ENCODE measurements at regions not wholly inside any gene's neighbourhood (a gene's known extent, or its start where the extent isn't known, plus 50 kb on each side); places are given as distances from the start of the nearest gene placed in this dataset.

- Mint-ChIP-seq H3K9me3 (no peaks in the 10 kb centered on the region), H3K4me3 (no peak overlapping the region), H3K27ac (peak overlapping the region; percentile 81), H3K36me3 (no peaks in the 10 kb centered on the region), H3K27me3 (ENCODE audit: low read depth) (peaks cover 39% of the 10 kb centered on the region), H3K4me1 (peaks cover 56% of the 10 kb centered on the region)
- no peak for TF ChIP-seq CTCF (IDR thresholded peaks at IDR 0.05; ENCODE audit: unreplicated experiment)
- no peak for DNase-seq (ENCODE audit: low spot score in 2 of 2, unreplicated experiment in 2 of 2)
These were observed 555.9 kb downstream of the MIAT start for GRCh38 chr22:27213294-27213693.

DNA sequence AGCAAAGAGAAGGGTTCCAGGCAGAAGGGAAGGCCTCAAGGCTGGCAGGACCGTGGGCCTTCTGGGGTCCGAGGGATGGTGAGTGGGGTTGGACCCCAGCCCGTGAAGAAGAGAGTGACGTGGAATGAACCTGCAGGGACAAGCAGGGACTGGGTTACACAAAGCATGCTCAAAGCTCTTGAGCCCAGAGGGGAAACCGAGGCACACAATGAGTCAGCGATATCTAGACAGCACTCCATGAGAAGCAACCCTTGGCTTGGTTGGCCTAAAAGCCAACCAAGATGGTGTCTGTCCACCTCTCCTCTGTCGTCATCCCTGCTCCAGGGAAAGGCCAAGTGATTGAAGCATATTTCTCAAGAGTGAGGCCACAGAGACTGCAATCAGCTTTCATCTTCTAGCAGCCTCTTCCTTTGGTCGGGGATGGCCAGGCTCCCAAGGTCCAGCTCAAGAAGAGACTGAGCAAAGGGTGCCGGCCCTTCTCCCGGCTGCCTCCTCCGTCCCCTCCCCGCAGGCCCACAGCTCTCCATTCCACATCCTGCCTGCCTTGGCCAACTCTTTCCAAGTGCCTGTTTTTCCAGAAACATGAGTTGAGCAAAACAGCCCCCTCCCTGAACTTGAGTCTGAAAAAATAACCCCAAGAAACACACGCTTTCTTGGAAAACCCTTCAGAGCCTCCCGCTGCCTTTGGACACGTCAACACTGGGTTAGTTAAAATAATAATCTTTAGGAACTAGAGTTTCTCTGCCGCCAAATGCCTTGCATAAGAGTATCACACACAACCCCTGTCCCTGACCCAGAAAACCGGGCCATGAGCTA, 556.6 kb downstream of the MIAT start:
- DNase-seq (ENCODE audit: low spot score in 2 of 2, unreplicated experiment in 2 of 2) = no peak
- H3K27ac Mint-ChIP-seq = peak overlapping the region; percentile 81
- peaks cover 41% of the 10 kb centered on the region for H3K27me3 Mint-ChIP-seq (ENCODE audit: low read depth)

DNA sequence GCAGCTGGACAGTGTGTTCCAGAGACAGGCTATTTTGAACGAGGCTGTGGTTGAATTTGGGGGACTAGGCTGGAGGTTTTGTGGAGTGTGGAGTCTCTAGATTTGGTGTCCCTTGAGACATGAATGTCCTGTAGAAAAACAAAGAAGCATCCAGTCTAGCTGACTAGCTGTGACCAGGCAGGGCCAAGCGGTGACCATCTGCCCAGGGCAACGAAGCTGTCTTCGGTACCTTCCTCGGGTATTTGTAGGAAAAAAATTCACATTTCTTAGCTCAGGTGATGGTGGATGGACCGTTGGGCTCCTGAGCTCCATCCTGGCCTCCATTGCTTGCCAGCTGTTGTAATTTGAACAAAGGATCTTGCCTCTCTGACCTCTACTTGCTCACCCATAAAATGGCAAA, 557.3 kb downstream of the MIAT start:
- Mint-ChIP-seq H3K36me3 (no peaks in the 10 kb centered on the region), H3K9me3 (no peaks in the 10 kb centered on the region), H3K4me1 (peaks cover 58% of the 10 kb centered on the region), H3K27me3 (ENCODE audit: low read depth) (peaks cover 42% of the 10 kb centered on the region), H3K4me3 (no peak overlapping the region), H3K27ac (peak overlapping the region; percentile 84)
- no peak for DNase-seq (ENCODE audit: low spot score in 2 of 2, unreplicated experiment in 2 of 2)
- TF ChIP-seq CTCF (IDR thresholded peaks at IDR 0.05; ENCODE audit: unreplicated experiment) = no peak

More for the DNA sequence above, 556.6 kb downstream of the MIAT start:
- Mint-ChIP-seq H3K36me3 (no peaks in the 10 kb centered on the region), H3K4me1 (peaks cover 58% of the 10 kb centered on the region), H3K4me3 (no peak overlapping the region), H3K9me3 (no peaks in the 10 kb centered on the region)
- no peak for TF ChIP-seq CTCF (IDR thresholded peaks at IDR 0.05; ENCODE audit: unreplicated experiment)

GRCh38 chr22:27215871-27216270, 558.5 kb downstream of the MIAT start:
- H3K27me3 Mint-ChIP-seq (ENCODE audit: low read depth) = peaks cover 36% of the 10 kb centered on the region
- no peaks in the 10 kb centered on the region for H3K9me3 Mint-ChIP-seq
- no peak overlapping the region for H3K4me3 Mint-ChIP-seq
- no peak for DNase-seq (ENCODE audit: low spot score in 2 of 2, unreplicated experiment in 2 of 2)
- peaks cover 54% of the 10 kb centered on the region for H3K4me1 Mint-ChIP-seq
- peak overlapping the region; percentile 84 for H3K27ac Mint-ChIP-seq
- TF ChIP-seq CTCF (IDR thresholded peaks at IDR 0.05; ENCODE audit: unreplicated experiment) = no peak
- no peaks in the 10 kb centered on the region for H3K36me3 Mint-ChIP-seq

- peak overlapping the region; percentile 22 for H3K27ac Mint-ChIP-seq
- peaks cover 51% of the 10 kb centered on the region for H3K4me1 Mint-ChIP-seq
- no peak overlapping the region for H3K4me3 Mint-ChIP-seq
- H3K9me3 Mint-ChIP-seq = no peaks in the 10 kb centered on the region
- DNase-seq (ENCODE audit: low spot score in 2 of 2, unreplicated experiment in 2 of 2) = no peak
- peaks cover 33% of the 10 kb centered on the region for H3K27me3 Mint-ChIP-seq (ENCODE audit: low read depth)
- H3K36me3 Mint-ChIP-seq = no peaks in the 10 kb centered on the region
- TF ChIP-seq CTCF (IDR thresholded peaks at IDR 0.05; ENCODE audit: unreplicated experiment) = no peak
These were observed 559.1 kb downstream of the MIAT start for GRCh38 chr22:27216444-27216843.
